Retinal pigment epithelial cell (primary cell): ENCODE measurements at regions not wholly inside any gene's neighbourhood (a gene's known extent, or its start where the extent isn't known, plus 50 kb on each side); places are given as distances from the start of the nearest gene placed in this dataset.
"Not testable (repeated sequence)": the region's sequence is repeated elsewhere in the genome, so short reads cannot be mapped to it uniquely, and the experiment has no call there.

ENCODE experiments used
- DNase-seq: peaks from one replicate; pipeline ENCODE4 v3.0.0-alpha.2; 2010; ENCODE audit warnings: low read depth
- H3K4me3 ChIP-seq: 2 replicates; pipeline ENCODE4 v1.5.1; 2011; ENCODE audit warnings: mild to moderate bottlenecking, low read length, control low read depth, moderate library complexity
- TF ChIP-seq, protein P1 (sequence below): conservative IDR thresholded peaks from 2 replicates; pipeline ENCODE4 v1.5.1; 2011; ENCODE audit warnings: low read depth, low read length, control low read depth, inconsistent platforms

DNA sequence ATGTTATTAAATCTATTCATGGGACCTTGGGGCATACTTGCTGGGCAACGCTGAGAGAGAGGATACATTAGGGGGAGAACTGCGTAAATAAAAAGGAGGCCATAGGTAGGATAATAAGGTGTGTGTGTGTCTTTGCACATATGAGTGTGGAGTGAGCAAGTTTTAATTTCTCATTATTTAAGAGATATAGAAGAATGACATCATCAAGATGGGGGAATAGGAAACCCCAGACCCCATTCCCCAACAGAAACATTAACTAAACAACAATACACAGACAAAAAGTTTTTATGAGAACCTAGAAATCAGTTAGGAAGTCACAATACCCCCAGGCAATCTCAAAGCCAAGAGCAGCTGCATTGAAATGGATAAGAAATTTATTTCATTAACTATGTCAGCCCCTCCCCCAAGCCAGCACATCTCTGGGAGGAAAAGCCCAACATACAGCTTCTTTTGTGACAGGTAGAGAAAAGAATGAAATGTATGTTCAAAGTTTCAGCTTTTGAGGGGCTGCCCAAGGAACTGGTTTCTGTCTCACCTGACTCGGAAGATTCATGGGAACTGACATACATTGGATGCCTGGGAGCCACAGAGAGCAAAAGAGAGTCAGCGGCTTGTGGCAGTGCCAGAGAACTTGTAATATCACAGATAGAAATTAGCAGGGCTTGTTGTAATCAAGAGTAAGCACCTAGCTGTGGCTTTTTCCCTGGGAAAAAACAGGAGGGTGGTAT, 234.3 kb upstream of the NFIA start:
- TF ChIP-seq, protein P1, sequence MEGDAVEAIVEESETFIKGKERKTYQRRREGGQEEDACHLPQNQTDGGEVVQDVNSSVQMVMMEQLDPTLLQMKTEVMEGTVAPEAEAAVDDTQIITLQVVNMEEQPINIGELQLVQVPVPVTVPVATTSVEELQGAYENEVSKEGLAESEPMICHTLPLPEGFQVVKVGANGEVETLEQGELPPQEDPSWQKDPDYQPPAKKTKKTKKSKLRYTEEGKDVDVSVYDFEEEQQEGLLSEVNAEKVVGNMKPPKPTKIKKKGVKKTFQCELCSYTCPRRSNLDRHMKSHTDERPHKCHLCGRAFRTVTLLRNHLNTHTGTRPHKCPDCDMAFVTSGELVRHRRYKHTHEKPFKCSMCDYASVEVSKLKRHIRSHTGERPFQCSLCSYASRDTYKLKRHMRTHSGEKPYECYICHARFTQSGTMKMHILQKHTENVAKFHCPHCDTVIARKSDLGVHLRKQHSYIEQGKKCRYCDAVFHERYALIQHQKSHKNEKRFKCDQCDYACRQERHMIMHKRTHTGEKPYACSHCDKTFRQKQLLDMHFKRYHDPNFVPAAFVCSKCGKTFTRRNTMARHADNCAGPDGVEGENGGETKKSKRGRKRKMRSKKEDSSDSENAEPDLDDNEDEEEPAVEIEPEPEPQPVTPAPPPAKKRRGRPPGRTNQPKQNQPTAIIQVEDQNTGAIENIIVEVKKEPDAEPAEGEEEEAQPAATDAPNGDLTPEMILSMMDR, result no peak

DNA sequence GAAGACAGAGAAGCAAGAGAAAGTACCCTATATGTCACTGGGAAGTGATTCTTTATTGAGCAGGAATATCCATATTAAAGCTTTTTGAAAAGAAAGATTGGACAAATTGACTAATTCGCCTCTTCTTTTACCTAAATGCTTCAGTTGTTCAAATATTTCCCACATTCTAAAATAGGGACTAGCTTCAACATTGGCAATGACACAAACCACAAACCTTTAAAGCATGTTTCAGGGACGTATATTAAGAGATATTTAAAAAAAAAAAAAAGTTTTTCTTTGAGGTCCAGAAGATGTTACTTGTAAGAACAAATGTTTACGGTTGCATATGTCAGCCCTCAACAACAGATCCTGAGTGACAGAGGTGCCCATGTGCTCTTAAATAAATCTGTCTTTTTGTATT, 235.0 kb upstream of the NFIA start:
- no peak overlapping the region for H3K4me3 ChIP-seq
- TF ChIP-seq, protein P1, result no peak
- no peak for DNase-seq

More for the DNA sequence above, 234.3 kb upstream of the NFIA start:
- no peak overlapping the region for H3K4me3 ChIP-seq
- no peak for DNase-seq

GRCh38 chr1:60845659-60846058, 236.7 kb upstream of the NFIA start:
- not testable (repeated sequence) for H3K4me3 ChIP-seq

GRCh38 chr1:60842304-60842703, 240.1 kb upstream of the NFIA start:
- H3K4me3 ChIP-seq, result no peak overlapping the region
- DNase-seq, result no peak
- TF ChIP-seq, protein P1, result no peak

More at GRCh38 chr1:60845659-60846058, 236.7 kb upstream of the NFIA start:
- not testable (repeated sequence) for DNase-seq

GRCh38 chr1:60841116-60842046, 241.0 kb upstream of the NFIA start:
- TF ChIP-seq, protein P1, result no peak
- no peak for DNase-seq
- H3K4me3 ChIP-seq, result no peak overlapping the region

DNA sequence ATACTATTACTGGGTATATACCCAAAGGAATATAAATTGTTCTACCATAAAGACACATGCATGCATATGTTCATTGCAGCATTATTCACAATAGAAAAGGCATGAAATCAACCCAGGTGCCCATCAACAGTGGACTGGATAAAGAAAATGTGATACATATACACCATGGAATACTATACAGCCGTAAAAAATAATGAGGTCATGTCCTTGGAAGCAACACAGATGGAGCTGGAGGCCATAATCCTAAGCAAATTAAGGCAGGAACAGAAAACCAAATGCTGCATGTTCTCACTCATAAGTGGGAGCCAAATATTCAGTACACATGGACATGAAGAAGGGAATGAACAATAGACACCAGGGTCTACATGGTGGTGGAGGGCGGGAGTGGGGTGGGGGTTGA, 241.9 kb upstream of the NFIA start:
- not testable (repeated sequence) for DNase-seq, H3K4me3 ChIP-seq

- DNase-seq, result no peak
- H3K4me3 ChIP-seq, result no peak overlapping the region
Observed at GRCh38 chr1:60835649-60836048, 246.7 kb upstream of the NFIA start.

More at GRCh38 chr1:60835649-60836048, 246.7 kb upstream of the NFIA start:
- TF ChIP-seq, protein P1, result no peak
